ENCODE measurements at regions not wholly inside any gene's neighbourhood (a gene's known extent, or its start where the extent isn't known, plus 50 kb on each side); places are given as distances from the start of the nearest gene placed in this dataset.
A peak's percentile ranks its signal among the peaks of the same experiment; 100 is the strongest.

GRCh38 chr19:34305221-34306083, 51.1 kb downstream of the GARRE1 start:
- 54 to 66% (median 58%) methylated on average over 10 of the region's 10 CpGs for WGBS, 5 donors
- Histone ChIP-seq H3K4me3 (no peak overlapping the region), H3K9me3 (no peaks in the 10 kb centered on the region), H3K27ac (peak overlapping the region; percentile 2 to 59 (median 32)), H3K27me3 (no peaks in the 10 kb centered on the region), H3K4me1 (peaks cover 10 to 23% (median 21%) of the 10 kb centered on the region in 4 donors), H3K36me3 (peaks cover 6 to 44% (median 32%) of the 10 kb centered on the region in 4 donors)
- intact Hi-C loops (cut with DNase I; ENCODE audit: low total_unique reads), result no loop called here
- TF ChIP-seq POLR2AphosphoS5 (IDR thresholded peaks at IDR 0.05), result no peak
- DNase-seq, result peak in 1 of 2 donors; percentile 15

- Histone ChIP-seq H3K27ac (peak overlapping the region in 4 of 5 donors; percentile 2 to 37 (median 24)), H3K27me3 (no peaks in the 10 kb centered on the region), H3K36me3 (peaks cover 0 to 37% (median 24%) of the 10 kb centered on the region in 4 donors), H3K4me3 (no peak overlapping the region), H3K4me1 (peaks cover 10 to 28% (median 21%) of the 10 kb centered on the region in 4 donors), H3K9me3 (no peaks in the 10 kb centered on the region)
- 35 to 68% (median 50%) methylated on average over 2 of the region's 2 CpGs for WGBS, 5 donors
- TF ChIP-seq, protein P1, sequence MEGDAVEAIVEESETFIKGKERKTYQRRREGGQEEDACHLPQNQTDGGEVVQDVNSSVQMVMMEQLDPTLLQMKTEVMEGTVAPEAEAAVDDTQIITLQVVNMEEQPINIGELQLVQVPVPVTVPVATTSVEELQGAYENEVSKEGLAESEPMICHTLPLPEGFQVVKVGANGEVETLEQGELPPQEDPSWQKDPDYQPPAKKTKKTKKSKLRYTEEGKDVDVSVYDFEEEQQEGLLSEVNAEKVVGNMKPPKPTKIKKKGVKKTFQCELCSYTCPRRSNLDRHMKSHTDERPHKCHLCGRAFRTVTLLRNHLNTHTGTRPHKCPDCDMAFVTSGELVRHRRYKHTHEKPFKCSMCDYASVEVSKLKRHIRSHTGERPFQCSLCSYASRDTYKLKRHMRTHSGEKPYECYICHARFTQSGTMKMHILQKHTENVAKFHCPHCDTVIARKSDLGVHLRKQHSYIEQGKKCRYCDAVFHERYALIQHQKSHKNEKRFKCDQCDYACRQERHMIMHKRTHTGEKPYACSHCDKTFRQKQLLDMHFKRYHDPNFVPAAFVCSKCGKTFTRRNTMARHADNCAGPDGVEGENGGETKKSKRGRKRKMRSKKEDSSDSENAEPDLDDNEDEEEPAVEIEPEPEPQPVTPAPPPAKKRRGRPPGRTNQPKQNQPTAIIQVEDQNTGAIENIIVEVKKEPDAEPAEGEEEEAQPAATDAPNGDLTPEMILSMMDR (IDR thresholded peaks at IDR 0.05), result no peak
- TF ChIP-seq EP300 (IDR thresholded peaks at IDR 0.05) (no peak), POLR2A (IDR thresholded peaks at IDR 0.05) (no peak), POLR2AphosphoS5 (IDR thresholded peaks at IDR 0.05) (no peak)
- peak; percentile 17 to 53 for DNase-seq
- intact Hi-C loops (cut with DNase I; ENCODE audit: low total_unique reads), result no loop called here
Observed at GRCh38 chr19:34306213-34306661, 51.9 kb downstream of the GARRE1 start.

GRCh38 chr19:34306824-34307223, 52.5 kb downstream of the GARRE1 start:
- 83 to 91% (median 90%) methylated on average over 6 of the region's 6 CpGs for WGBS, 5 donors
- TF ChIP-seq EP300 (IDR thresholded peaks at IDR 0.05) (no peak), POLR2AphosphoS5 (IDR thresholded peaks at IDR 0.05) (no peak), POLR2A (IDR thresholded peaks at IDR 0.05) (no peak)
- TF ChIP-seq, protein P1 (IDR thresholded peaks at IDR 0.05), result no peak
- peak overlapping the region in 1 of 5 donors; percentile 18 for H3K27ac ChIP-seq

GRCh38 chr19:34308381-34309367, 54.3 kb downstream of the GARRE1 start:
- Histone ChIP-seq H3K36me3 (peaks cover 0 to 17% (median 11%) of the 10 kb centered on the region in 4 donors), H3K4me3 (no peak overlapping the region), H3K27ac (peak overlapping the region in 1 of 5 donors; percentile 60), H3K4me1 (peaks cover 10 to 28% (median 24%) of the 10 kb centered on the region in 4 donors), H3K27me3 (no peaks in the 10 kb centered on the region), H3K9me3 (no peaks in the 10 kb centered on the region)
- peak in 1 of 2 donors; percentile 44 for DNase-seq
- TF ChIP-seq POLR2AphosphoS5 (IDR thresholded peaks at IDR 0.05), result no peak
- TF ChIP-seq, protein P1 (IDR thresholded peaks at IDR 0.05), result no peak
- TF ChIP-seq POLR2A (IDR thresholded peaks at IDR 0.05), result no peak
- no peak for TF ChIP-seq EP300 (IDR thresholded peaks at IDR 0.05)
- 86 to 92% (median 90%) methylated on average over 8 of the region's 8 CpGs for WGBS, 5 donors
- intact Hi-C loops (cut with DNase I; ENCODE audit: low total_unique reads), result no loop called here

More at GRCh38 chr19:34306824-34307223, 52.5 kb downstream of the GARRE1 start:
- DNase-seq, result no peak
- Histone ChIP-seq H3K36me3 (peaks cover 0 to 33% (median 20%) of the 10 kb centered on the region in 4 donors), H3K4me1 (peaks cover 10 to 28% (median 21%) of the 10 kb centered on the region in 4 donors), H3K4me3 (no peak overlapping the region), H3K27me3 (no peaks in the 10 kb centered on the region), H3K9me3 (no peaks in the 10 kb centered on the region)
- intact Hi-C loops (cut with DNase I; ENCODE audit: low total_unique reads), result no loop called here

Measured in stomach (tissue), 8 donors.